NCI-H1694 treated with DMSO at 0.1 percent for 48 hours (cell line): ENCODE measurements at regions not wholly inside any gene's neighbourhood (a gene's known extent, or its start where the extent isn't known, plus 50 kb on each side); places are given as distances from the start of the nearest gene placed in this dataset.
"Not testable (repeated sequence)": the region's sequence is repeated elsewhere in the genome, so short reads cannot be mapped to it uniquely, and the experiment has no call there.

ENCODE experiments used
- DNase-seq: peaks from one replicate; lab custom pipeline; 2025; lab: John Stamatoyannopoulos, UW

DNA sequence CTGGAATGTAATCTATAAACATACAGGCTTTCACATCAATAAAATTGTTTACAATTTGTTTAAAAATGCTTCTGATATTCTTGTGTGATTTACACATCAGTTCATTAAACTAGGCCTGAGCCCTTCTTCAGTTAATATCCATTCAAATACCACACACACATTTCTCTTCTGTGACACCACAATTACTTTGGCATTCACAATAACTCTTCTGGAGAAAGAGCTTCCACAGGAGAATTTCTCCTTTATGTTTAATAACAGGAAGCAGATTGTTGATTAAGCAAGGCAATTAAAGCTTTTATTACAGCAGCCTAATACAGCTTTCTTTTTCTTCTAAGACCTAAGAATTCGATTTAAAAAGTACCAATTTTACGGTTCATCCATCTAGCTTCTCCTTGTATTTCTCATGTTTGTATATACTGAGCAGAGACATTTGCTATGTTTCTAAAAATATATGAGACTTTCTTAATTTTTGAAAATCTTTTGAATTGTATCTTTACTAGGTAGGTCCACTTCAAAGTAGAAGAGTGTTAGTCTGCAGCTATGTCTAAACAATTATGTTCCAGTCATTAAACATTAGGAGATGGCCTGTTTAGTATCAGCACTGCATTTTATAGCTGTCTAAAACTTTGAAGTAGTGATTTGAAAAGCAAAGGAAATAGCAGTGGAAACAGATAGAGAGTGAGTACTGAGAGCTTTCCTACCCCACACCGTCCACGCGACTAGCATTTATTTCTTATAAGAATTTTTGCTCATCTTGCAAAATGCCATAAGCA lies 511.1 kb upstream of the UBE2E2 start:
- DNase-seq: no peak

DNA sequence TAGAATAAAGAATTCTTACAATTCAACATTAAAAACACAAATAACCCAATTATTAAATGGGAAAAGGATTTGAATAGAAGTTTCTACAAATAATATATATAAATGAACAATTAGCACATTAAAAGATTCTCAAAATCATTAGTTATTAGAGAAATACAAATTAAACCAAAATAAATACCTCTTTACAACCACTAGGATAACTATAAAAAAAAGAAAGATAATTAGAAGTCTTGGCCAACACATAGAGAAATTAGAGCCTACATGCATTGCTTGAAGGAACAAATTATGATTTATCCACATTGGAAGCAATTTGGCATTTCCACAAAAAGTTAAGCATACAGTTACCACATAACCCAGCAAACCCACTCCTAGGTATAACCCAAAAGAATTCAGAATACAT lies 502.3 kb upstream of the UBE2E2 start:
- no peak for DNase-seq

DNA sequence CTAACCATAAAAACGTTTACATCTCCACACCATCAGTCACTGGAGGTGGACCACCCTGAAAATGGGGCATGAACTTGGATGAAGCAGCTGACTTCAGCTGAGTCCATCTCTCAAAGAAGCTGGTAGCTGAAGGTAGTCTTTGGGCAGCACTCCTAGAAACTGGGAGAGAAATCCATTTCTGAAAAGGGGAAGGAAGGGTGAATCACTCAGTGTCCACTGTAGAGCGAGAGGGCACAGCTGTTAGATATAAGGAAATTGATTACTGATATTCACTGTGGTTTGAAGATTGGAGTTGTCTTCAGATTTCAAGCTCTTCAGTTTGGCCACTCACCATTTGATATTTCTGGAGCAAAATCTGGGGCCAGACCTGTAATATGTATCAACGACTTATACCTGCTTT lies 499.0 kb upstream of the UBE2E2 start:
- DNase-seq: no peak

DNA sequence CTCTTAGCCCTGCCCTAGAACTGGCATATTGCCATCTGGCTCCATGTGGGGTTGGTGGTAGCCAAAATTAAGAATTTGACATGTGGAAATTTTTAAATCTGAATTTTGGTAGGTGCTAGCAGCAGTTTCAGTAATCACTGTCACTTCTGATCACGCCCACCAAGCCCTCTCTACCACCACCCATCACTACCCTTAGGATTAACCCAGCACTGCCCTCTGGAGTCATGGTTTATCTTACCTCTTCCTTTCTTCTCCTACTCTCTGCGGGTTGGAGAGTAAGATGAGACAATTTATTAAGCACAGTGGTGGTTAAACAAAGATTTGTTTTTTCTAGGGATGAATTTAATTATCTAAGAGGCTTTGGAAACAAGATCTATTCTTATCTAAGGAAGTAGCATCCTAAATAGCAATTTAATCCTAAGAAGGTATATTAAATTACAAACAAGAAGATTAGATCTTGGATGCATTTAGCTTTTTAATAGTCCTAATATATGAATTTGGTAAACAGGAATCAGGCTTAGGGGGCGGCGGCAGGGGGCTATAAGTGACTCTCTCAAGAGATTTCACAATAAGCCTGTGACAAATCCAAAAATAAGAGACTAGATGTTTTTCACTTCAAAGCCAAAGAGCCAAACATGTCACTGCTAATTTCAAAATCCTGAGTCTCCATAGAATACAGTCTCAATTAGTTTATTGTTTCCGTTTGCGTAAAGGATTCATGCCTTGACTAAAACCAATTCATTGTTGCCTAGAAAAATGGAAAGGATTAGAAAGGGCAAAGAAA lies 498.4 kb upstream of the UBE2E2 start:
- DNase-seq: no peak

DNA sequence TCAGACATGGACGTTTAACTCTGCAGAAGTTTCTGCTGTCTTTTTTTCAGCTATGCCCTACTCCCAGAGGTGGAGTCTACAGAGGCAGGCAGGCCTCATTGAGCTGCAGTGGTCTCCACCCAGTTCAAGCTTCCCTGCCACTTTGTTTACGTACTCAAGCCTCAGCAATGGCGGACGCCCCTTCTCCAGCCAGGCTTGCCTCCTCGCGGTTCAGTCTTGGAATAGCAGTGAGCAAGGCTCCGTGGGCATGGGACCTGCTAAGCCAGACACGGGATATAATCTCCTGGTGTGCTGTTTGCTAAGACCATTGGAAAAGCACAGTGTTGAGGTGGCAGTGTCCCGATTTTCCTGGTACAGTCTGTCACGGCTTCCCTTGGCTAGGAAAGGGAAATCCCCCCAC lies 496.2 kb upstream of the UBE2E2 start:
- not testable (repeated sequence) for DNase-seq

DNA sequence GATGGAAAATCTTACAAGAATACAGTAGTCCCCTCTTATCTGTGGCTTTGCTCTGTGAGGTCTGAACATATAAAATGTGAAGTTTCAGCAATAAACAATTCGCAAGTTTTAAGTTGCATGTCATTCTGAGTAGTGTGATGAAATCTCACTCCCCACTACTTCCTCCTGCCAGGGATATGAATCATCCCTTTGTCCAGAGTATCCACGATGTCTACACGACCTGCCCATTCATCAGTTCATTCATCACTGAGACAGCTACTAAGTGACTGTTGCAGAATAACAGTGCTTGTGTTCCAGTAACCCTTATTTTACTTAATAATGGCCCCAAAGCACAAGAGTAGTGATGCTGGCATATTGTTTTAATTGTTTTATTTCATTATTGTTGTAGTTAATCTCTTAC lies 489.2 kb upstream of the UBE2E2 start:
- DNase-seq: no peak

DNA sequence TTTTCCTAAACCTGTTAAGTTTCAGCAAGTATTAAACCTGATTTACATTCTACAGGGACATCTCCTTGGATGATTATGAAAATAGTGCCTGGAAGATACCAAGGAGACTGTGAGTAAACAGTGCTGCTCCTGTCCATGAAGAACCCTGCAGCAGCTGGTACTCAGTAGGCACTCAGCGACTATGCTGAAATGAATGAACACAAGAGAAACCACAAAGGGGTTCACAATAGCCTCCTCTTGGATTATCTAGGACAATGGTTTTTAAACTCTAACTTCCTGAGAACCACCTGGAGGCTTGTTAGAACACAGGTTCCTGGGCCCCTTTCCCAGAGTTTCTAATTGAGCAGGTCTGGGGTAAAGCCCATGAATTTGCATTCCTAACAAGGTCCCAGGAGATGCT lies 488.4 kb upstream of the UBE2E2 start:
- DNase-seq: no peak

DNA sequence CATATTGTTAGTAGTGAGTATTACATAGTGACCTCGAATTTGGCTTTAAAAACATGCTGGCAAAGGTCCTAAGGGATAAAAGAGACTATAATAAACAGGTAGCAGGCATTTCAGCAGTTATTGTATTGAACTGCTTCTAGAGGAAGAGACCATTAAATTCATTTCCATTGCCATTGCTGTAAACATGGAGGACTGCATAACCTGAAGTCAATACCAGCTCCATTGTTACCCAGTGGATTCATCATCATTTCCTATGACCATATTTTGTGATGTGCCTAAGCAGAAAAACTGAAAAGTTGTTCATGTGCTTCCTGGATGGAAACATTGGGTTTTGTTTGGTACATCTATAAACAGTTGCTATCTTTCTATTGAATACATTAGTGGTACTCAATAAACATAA lies 482.5 kb upstream of the UBE2E2 start:
- no peak for DNase-seq

DNA sequence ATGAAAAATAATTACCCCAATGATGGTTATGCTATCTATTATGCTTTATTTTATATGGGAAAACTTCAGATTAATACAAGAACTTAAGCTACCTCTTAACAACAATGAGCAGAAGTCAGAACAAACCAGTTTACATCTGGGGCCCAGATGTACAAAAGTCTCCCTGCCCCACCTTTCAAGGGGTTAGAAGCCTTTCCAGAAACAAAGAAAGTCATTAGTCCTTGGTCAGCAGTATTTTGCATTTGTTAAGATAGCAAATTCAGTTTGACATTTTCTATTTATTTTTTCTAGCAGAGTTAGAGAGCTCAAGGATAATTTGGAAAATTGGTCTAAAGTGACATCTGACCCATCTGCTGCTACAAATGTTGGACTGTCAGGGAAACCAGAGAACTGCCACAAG lies 478.7 kb upstream of the UBE2E2 start:
- DNase-seq: no peak

DNA sequence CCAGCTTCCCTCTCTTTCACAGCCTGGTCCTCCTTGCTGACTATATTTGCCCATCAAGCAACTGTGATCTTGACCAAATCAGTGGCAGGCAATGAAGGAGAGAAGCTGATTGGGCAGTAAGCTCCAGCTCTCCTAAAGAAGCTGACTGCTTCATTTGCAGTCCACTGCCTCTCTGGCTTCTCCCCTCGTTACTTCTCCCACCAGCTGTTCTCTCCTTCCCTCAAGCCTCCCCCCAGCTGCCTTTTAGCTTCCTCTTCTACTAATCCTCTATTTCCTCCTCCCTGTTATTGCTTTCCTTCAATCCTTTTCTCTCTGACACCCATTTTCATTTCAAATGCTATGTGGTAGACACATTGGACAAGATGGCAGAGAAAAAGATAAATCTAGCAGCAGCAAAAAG lies 474.7 kb upstream of the UBE2E2 start:
- DNase-seq: no peak

DNA sequence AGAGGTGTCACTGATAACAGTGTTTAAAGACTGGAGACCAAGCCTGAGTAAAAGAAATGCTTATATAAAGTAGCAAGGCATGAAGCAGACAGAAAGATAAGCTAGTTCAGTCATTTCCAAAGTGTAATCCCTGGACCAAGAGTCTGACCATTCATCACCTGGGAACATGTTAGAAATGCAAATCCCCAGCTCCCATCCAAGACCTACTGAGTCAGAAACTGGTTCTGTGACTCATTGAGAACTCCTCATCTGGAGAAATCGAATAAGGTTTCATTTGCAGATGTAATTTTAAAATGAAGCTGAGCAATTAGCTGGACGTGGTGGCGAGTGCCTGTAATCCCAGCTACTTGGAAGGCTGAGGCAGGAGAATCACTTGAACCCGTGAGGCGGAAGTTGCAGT lies 473.9 kb upstream of the UBE2E2 start:
- DNase-seq: no peak

DNA sequence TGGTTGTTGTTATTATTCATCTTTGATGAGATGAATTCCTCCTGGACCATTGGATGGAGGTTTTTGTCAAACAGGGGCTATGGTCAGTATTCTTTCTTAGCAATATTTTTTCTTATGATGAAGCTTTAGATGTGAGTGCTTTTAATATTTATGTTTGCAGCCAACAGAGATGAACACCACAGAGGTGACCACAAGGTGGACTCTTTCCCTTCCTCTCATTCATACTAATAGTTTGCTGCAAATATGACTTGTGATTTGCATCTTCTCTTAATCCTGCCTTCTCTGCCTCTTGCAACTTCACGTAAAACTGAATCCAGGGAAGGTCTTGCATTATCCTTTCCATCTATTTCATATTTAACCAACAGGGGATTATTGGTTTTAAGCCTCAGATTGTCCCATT lies 473.1 kb upstream of the UBE2E2 start:
- DNase-seq: no peak

DNA sequence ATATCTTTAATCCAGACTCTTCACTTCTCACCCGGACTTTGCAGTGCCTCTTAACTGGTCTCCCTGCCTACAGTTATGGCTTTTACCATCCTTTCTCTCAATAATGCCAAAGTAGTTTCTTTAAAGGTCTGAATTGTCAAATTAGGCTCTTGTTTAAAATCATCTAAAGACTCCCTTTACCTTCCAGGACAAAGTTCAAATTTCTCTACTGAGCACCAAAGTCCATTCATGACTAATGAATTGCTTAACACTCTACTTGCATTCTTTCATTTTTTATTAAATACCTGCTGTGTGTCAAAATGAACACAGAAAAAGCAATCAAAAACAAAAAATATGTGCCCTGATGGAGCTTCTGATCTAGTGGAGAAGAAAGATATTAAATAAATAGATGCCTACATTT lies 472.4 kb upstream of the UBE2E2 start:
- no peak for DNase-seq

DNA sequence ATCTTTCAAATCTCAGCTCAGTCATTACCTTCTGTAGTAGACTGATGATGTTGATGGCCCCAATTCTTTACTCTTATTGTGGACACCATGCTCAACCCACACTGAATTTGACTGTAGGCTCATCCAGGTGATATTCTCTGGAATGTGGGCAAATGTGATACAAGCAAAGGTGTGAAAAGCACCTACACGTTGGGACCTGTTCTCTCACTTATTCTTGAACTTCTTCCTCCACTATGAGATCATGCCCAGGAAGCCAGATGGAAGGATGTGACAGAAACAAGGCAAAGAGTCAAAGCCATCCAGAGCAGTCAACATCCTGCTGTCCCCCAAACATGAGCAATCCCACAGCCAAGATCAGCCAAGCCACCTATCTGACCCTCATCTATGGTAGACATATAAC lies 471.2 kb upstream of the UBE2E2 start:
- DNase-seq: no peak

DNA sequence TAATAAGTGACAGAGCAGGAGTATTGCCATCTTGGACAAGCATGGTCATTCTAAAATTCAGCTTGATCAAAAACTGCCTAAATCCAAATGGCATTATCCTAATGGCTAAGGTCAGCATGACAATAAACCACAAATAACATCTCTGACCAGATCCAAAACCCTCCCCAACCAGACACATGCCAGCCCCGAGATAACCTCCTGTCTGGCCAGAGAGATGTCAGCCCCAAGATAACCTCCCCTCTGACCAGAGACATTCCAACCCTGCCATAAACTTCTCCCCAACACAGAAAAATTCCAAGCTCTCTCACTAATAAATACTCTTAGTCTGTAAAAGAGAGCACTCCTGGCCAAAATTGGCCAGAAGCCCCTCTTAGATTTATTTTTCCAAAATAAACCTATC lies 470.5 kb upstream of the UBE2E2 start:
- DNase-seq: no peak

DNA sequence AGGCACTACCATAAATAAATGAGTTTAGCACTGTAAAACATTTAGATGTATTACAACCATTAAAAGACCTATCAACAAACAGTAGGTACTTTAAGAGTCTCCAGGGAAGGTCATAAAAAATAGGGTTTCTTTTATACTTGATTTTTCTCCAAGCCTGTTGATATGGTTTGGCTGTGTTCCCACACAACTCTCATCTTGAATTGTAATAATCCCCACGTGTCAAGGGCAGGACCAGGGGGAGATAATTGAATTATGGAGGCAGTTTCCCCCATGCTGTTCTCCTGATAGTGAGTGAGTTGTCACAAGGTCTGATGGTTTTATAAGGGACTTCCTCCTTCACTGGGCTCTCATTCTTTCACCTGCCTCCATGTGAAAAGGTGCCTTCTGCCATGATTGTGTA lies 468.9 kb upstream of the UBE2E2 start:
- DNase-seq: no peak

DNA sequence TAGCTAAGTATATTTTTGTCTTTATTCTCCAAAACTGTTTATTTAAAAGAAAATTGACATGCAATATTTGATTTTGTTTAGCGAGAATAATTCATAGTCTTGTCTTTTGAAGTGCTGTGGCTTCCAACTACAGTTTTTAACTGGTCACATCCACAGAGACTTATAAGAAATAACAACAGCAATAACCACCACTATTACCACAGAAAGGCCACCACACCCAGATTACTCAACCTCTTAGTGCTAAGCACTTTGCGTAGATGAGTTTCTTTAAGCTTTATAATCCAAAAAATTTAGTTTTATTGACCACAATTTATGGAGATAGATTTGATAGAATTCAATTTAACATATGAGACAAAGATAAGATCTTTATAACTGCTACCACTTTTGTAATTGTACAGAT lies 468.4 kb upstream of the UBE2E2 start:
- DNase-seq: no peak

DNA sequence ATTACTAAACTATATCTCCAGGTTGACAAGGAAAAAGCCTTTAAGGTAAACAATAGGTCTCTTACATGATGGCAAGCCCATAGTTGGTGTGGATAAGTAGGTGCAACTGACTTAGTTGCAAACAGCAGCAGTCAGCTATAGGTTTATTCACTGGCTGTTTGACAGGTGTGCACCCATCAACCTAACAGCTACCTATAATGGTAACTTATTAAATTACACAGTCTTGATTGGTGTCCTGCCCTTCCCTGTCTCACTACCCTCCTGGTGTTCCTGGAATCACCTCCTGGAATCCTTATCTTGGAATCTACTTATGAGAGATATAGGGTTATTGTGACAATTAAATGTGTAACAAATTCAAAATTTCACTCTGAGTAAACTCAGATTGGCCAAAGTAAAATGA lies 467.8 kb upstream of the UBE2E2 start:
- DNase-seq: no peak

DNA sequence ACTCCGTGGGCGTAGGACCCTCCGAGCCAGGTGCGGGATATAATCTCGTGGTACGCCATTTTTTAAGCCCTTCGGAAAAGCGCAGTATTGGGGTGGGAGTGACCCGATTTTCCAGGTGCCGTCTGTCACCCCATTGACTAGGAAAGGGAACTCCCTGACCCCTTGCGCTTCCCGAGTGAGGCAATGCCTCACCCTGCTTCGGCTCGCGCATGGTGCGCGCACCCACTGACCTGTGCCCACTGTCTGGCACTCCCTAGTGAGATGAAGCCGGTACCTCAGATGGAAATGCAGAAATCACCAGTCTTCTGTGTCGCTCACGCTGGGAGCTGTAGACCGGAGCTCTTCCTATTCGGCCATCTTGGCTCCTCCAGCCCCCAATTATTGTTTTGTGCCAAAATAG lies 459.7 kb upstream of the UBE2E2 start:
- not testable (repeated sequence) for DNase-seq

DNA sequence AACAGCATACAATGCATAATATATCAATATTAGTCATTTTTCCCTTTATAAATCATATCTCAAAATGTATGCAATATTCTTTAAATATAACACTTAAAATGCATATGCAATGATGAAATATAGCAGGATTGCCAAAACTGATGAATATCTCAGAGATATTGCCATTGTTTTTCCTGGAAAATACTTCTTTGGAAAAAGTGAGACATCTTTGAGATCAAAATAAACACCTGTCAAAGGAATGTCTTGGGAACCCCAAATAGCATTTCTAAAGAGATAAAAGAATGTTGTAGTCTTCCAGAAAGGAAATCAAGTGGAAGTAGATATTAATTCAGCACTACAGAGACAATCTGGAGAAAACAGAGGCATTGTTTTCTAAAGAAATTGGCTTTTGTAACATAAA lies 457.8 kb upstream of the UBE2E2 start:
- DNase-seq: no peak

DNA sequence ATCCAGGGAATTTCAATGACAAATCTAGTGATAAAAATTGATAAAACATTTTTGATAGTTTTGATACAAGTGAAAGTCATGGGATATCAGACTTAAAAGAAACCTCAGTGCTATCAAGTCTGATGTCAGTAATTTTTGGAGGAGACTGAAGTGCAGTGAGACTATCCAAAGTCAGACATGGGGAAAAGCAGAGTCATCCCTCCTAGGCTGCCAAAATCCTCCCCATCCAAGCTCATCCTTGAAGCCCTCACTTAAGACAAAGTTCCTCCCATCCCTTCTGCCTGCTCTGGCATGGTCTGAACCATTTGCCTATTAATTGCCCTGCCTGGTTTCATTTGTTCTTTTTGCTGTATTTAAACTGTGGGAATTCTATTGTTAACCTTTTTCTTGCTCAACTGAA lies 456.9 kb upstream of the UBE2E2 start:
- DNase-seq: no peak

DNA sequence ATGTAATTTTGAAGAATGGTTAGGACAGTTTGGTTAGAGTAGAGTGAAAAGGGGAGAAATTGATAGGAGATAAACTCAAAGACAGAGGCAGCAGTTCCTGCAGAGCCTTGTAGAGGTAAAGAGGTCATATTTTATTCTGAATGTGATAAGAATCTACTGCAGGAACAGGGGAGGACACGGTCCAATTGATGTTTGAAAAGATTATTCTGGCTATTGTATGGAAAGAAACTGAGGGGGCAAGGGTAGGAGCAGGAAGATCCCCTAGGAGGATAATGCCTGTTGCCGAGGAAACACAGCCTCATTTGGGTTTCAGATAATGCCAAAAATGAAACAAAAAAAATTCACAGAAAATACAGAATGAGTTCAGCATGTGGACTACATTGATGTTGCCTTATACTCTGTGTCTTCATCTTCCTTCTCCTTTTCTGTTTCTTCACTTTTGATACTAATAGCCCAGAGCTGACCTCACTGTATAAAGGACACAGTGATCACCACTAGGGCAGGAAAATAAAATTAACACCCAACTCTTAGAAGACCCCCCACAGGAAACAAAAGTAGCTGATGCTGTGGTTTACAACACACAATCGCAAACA lies 454.6 kb upstream of the UBE2E2 start:
- DNase-seq: no peak

DNA sequence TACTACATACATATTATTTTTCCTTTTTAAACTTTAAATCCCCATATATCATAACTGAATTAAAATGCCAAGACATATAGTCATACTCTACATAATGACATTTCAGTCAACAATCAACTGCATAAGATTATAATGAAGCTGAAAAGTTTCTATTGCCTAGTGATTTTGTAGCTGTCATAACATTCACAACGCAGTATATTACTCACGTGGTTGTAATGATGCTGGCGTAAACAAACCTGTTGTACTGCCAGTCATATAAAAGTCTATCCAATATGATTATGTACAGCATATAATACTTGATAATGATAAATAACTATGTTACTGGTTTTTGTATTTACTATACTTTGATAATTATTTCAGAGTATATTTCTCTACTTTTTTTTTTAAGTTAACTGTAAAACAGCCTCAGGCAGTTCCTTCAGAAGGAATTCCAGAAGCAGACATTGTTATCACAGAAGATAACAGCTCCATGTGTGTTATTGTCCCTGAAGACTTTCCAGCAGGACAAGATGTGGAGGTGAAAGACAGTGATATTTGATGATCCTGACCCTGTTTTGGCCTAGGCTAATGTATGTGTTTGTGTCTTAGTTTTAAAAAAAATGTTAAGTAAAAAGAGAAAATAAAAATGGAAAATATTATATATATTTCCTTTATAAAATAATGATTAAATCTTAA lies 443.4 kb upstream of the UBE2E2 start:
- no peak for DNase-seq
